ENCODE measurements at regions not wholly inside any gene's neighbourhood (a gene's known extent, or its start where the extent isn't known, plus 50 kb on each side); places are given as distances from the start of the nearest gene placed in this dataset.

GRCh38 chr4:19399001-19399400 is 852.7 kb upstream of the SLIT2 start:
- Histone ChIP-seq H3K4me3 (replicated peaks; ENCODE audit: low read depth, low read length) (no peak overlapping the region), H3K36me3 (ENCODE audit: control insufficient read depth, insufficient read depth, low read length) (no peaks in the 10 kb centered on the region), H3K27me3 (replicated peaks; ENCODE audit: control insufficient read depth, insufficient read depth, low read length) (no peaks in the 10 kb centered on the region)
- TF ChIP-seq, protein P1, sequence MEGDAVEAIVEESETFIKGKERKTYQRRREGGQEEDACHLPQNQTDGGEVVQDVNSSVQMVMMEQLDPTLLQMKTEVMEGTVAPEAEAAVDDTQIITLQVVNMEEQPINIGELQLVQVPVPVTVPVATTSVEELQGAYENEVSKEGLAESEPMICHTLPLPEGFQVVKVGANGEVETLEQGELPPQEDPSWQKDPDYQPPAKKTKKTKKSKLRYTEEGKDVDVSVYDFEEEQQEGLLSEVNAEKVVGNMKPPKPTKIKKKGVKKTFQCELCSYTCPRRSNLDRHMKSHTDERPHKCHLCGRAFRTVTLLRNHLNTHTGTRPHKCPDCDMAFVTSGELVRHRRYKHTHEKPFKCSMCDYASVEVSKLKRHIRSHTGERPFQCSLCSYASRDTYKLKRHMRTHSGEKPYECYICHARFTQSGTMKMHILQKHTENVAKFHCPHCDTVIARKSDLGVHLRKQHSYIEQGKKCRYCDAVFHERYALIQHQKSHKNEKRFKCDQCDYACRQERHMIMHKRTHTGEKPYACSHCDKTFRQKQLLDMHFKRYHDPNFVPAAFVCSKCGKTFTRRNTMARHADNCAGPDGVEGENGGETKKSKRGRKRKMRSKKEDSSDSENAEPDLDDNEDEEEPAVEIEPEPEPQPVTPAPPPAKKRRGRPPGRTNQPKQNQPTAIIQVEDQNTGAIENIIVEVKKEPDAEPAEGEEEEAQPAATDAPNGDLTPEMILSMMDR (IDR thresholded peaks at IDR 0.05; ENCODE audit: insufficient read depth, low read length, poor library complexity, severe bottlenecking) = no peak
- no peak for DNase-seq (ENCODE audit: extremely low read depth, insufficient read length)

DNA sequence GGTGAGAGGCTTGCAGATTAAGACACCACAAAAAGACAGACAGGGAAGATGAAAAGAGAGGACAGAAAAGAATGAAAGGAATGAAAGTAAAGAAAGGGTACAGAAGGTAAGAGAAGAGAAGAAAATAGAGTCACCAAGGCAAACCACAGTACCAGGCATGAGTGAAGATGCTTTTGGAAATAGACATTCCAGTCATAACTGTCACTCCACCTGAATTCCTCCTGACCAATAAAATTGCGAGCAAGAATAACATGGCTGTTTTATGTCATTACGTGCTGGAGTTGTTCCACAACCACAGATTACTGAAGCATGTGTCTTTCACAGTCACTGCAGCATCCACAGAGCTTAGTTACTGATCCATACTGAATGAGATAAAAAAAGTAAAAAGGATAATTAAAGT is 864.9 kb upstream of the SLIT2 start:
- Histone ChIP-seq H3K36me3 (ENCODE audit: control insufficient read depth, insufficient read depth, low read length) (no peaks in the 10 kb centered on the region), H3K4me3 (replicated peaks; ENCODE audit: low read depth, low read length) (no peak overlapping the region), H3K27me3 (replicated peaks; ENCODE audit: control insufficient read depth, insufficient read depth, low read length) (no peaks in the 10 kb centered on the region)
- no peak for DNase-seq (ENCODE audit: extremely low read depth, insufficient read length)
- TF ChIP-seq, protein P1 (IDR thresholded peaks at IDR 0.05; ENCODE audit: insufficient read depth, low read length, poor library complexity, severe bottlenecking) = no peak

DNA sequence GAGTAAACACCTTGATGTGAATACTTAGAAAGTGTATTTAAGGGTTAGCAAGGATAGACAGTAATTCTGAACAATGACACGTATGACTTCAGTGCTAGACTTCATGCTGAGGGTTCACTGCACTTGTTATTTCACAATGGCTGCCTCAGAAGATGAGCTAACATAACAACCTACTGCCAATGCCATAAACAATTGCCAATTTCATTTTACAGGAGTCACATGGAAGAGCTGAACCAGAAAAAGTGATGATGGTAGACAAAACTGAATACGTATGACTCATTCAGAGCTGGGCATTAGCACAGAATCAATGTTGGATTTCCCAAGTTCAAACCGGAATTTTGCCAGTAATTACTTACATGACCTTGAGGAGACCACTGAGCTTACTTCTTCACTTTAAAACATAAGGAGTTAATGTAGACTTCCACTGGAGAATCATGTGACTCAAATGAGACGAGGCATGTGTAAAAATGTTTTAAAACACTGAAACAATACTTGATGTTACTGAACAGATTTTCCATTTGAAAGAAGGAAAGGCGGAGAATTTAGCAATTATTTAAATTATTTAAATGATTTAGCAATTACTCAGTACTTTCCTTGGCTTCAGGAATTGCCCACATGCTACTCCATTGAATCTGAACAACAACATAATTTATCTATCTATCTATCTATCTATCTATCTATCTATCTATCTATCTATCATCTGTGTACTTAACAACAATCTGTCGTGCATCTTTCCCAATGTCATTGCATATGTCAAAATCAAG is 868.5 kb upstream of the SLIT2 start:
- no peak overlapping the region for H3K4me3 ChIP-seq (replicated peaks; ENCODE audit: low read depth, low read length)
- H3K36me3 ChIP-seq (ENCODE audit: control insufficient read depth, insufficient read depth, low read length) = no peaks in the 10 kb centered on the region
- TF ChIP-seq, protein P1 (IDR thresholded peaks at IDR 0.05; ENCODE audit: insufficient read depth, low read length, poor library complexity, severe bottlenecking) = no peak
- no peak for DNase-seq (ENCODE audit: extremely low read depth, insufficient read length)
- H3K27me3 ChIP-seq (replicated peaks; ENCODE audit: control insufficient read depth, insufficient read depth, low read length) = no peaks in the 10 kb centered on the region

- Histone ChIP-seq H3K36me3 (ENCODE audit: control insufficient read depth, insufficient read depth, low read length) (no peaks in the 10 kb centered on the region), H3K27me3 (replicated peaks; ENCODE audit: control insufficient read depth, insufficient read depth, low read length) (no peaks in the 10 kb centered on the region), H3K4me3 (replicated peaks; ENCODE audit: low read depth, low read length) (no peak overlapping the region)
- DNase-seq (ENCODE audit: extremely low read depth, insufficient read length) = no peak
- TF ChIP-seq, protein P1 (IDR thresholded peaks at IDR 0.05; ENCODE audit: insufficient read depth, low read length, poor library complexity, severe bottlenecking) = no peak
Observed at GRCh38 chr4:19381068-19381467, 870.6 kb upstream of the SLIT2 start.

DNA sequence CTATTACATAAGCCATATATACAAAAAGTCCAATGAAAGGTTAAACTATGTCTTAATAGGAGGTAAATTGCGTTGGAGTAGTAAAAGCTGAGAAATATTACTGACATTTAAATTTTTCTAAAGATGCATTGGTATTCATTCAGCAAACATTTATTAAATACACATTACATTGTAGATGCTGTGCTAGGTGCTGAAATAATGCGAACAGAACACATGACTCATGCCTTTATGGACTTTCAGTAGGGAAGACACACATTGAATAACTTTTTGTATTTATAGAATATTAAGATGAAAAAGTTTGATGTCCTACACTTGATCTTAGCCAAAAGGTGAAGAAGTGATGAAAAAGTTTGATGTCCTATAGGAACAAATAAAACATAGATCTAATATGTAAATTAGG is 871.1 kb upstream of the SLIT2 start:
- TF ChIP-seq, protein P1 (IDR thresholded peaks at IDR 0.05; ENCODE audit: insufficient read depth, low read length, poor library complexity, severe bottlenecking) = no peak
- H3K4me3 ChIP-seq (replicated peaks; ENCODE audit: low read depth, low read length) = no peak overlapping the region
- no peak for DNase-seq (ENCODE audit: extremely low read depth, insufficient read length)
- no peaks in the 10 kb centered on the region for H3K27me3 ChIP-seq (replicated peaks; ENCODE audit: control insufficient read depth, insufficient read depth, low read length)
- H3K36me3 ChIP-seq (ENCODE audit: control insufficient read depth, insufficient read depth, low read length) = no peaks in the 10 kb centered on the region

All from GM06990 (cell line).